OCI-LY7 (cell line): ENCODE measurements at regions not wholly inside any gene's neighbourhood (a gene's known extent, or its start where the extent isn't known, plus 50 kb on each side); places are given as distances from the start of the nearest gene placed in this dataset.

Experiments used
- BruUV-seq: library from RNA; stranded (reverse); fragments of 400-500 nt; replicated peaks from 2 replicates; lab custom pipeline; 2021; lab: Mats Ljungman, UMichigan
- CTCF ChIA-PET: fragments of 300-600 bp; sonication (Branson Sonifier 250); formaldehyde crosslinking; loops from one replicate; lab custom pipeline; 2022; ENCODE audit warnings: antibody characterized with exemption; ENCODE audit not compliant: unreplicated experiment; lab: Charles Lee
- POLR2A ChIA-PET: fragments of 300-600 bp; sonication (Branson Sonifier 250); formaldehyde crosslinking; loops from one replicate; lab custom pipeline; 2022; ENCODE audit warnings: antibody characterized with exemption; lab: Charles Lee
- DNase-seq: peaks from one replicate; pipeline ENCODE4 v3.0.0-alpha.2; 2015; ENCODE audit warnings: low spot score
- H2AFZ ChIP-seq: fragments of 200-600 bp; sonication (generic), shearing (Covaris generic); 2 replicates; pipeline ENCODE4 v1.6.1; 2014; ENCODE audit warnings: mild to moderate bottlenecking, antibody characterized with exemption, low read length, moderate library complexity
- H3K27ac ChIP-seq: fragments of 200-600 bp; sonication (generic); 2 replicates; pipeline ENCODE4 v1.5.1; 2014; ENCODE audit warnings: mixed run types, low read depth, mild to moderate bottlenecking, moderate library complexity, low read length, inconsistent platforms; ENCODE audit not compliant: poor library complexity, severe bottlenecking
- H3K36me3 ChIP-seq: fragments of 200-600 bp; sonication (generic); 2 replicates; pipeline ENCODE4 v1.6.1; 2014; ENCODE audit warnings: mild to moderate bottlenecking, antibody characterized with exemption, low read length, moderate library complexity, mixed read lengths; ENCODE audit not compliant: insufficient read depth
- H3K4me1 ChIP-seq: fragments of 200-600 bp; sonication (generic); 2 replicates; pipeline ENCODE4 v1.5.1; 2014; ENCODE audit warnings: mild to moderate bottlenecking, low read length; ENCODE audit not compliant: insufficient read depth, poor library complexity, severe bottlenecking
- H3K4me2 ChIP-seq: fragments of 200-600 bp; sonication (generic); 2 replicates; pipeline ENCODE4 v1.6.1; 2014; ENCODE audit warnings: mild to moderate bottlenecking, low read length
- H3K4me3 ChIP-seq: fragments of 200-600 bp; sonication (generic); 2 replicates; pipeline ENCODE4 v1.5.1; 2014; ENCODE audit warnings: mild to moderate bottlenecking, low read depth, low read length; ENCODE audit not compliant: poor library complexity, severe bottlenecking
- H3K79me2 ChIP-seq: fragments of 200-600 bp; sonication (generic); 2 replicates; pipeline ENCODE4 v1.6.1; 2016; ENCODE audit warnings: low read depth, mild to moderate bottlenecking, low read length, moderate library complexity, mixed read lengths; ENCODE audit not compliant: insufficient read depth
- H3K9me2 ChIP-seq: fragments of 200-600 bp; sonication (generic); 2 replicates; pipeline ENCODE4 v1.6.1; 2016; ENCODE audit warnings: mild to moderate bottlenecking, low read length, mixed read lengths; ENCODE audit not compliant: insufficient read depth
- H3K9me3 ChIP-seq: fragments of 200-600 bp; sonication (generic); 2 replicates; pipeline ENCODE4 v1.6.1; 2014; ENCODE audit warnings: mild to moderate bottlenecking, mixed run types, low read length, mixed read lengths
- H4K20me1 ChIP-seq: fragments of 200-600 bp; sonication (generic); 2 replicates; pipeline ENCODE4 v1.6.1; 2014; ENCODE audit warnings: mild to moderate bottlenecking, antibody characterized with exemption, low read length, moderate library complexity, mixed read lengths; ENCODE audit not compliant: insufficient read depth
- CTCF ChIP-seq: fragments of 200-600 bp; sonication (generic); conservative IDR thresholded peaks from 2 replicates; pipeline ENCODE4 v1.5.1; 2014; ENCODE audit warnings: mild to moderate bottlenecking, antibody characterized with exemption, low read length, moderate library complexity, mixed read lengths
- EZH2phosphoT487 ChIP-seq: fragments of 200-600 bp; sonication (generic); IDR thresholded peaks from 2 replicates; pipeline ENCODE4 v1.6.1; 2018; ENCODE audit warnings: low read depth, borderline replicate concordance, mild to moderate bottlenecking, mixed run types, antibody characterized with exemption, low read length, moderate library complexity, mixed read lengths
- intact Hi-C: fragments of 100-400 bp; cut with micrococcal nuclease; formaldehyde crosslinking; loops from one replicate; pipeline ENCODE4 v1.10.0; 2022; ENCODE audit not compliant: unreplicated experiment

DNA sequence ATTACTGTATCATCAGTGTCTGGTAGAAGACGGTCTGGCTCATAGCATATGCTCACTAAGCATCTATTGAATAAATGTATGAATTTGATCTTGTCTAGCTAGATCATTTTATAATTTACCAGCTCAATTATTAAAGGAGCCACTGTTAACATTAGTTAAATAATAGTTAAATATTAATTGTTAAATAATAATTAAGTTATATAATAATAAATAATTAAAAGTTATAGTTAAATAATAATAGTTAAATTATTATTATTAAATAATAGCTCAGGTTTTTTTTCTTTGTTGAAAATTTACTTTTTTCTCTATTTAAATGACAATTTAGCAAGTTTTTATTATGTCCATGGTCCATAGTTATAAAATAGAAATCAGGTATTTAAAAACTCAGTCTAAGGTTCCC is 274.4 kb downstream of the OXSM start:
- BruUV-seq = no TSS peak

DNA sequence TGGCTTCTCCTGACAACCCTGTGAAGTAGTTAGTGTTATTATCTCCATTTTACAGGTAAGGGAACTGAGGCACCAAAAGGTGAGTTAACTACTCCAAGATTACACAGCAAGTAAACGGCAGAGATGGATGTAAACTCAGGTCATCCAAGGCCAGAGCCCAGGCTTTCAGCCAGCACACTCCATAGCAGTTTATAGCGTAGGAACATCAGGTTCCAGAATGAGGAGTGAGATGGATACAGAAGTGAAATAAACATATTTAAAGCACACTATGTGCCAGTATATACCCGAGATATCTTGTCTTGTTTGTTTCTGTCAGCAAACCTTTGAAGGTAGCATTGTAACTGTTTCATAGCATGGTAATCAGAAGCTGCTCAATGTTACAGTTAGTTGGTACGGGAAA is 279.0 kb downstream of the OXSM start:
- Histone ChIP-seq H3K4me1 (no peaks in the 10 kb centered on the region), H3K4me3 (no peak overlapping the region), H3K4me2 (no peak overlapping the region), H3K27ac (no peak overlapping the region), H4K20me1 (no peaks in the 10 kb centered on the region), H3K36me3 (no peaks in the 10 kb centered on the region), H3K79me2 (no peaks in the 10 kb centered on the region), H2AFZ (no peak overlapping the region), H3K9me3 (no peaks in the 10 kb centered on the region), H3K9me2 (no peaks in the 10 kb centered on the region)
- intact Hi-C loops = no loop called here
- no peak for DNase-seq
- POLR2A ChIA-PET = interaction anchor here (0.6 to 0.7 kb wide), 2 partner anchors 1154 to 1721 kb away, joined by 3 to 4 read pairs; no protein-coding TSS in a partner anchor
- TF ChIP-seq CTCF (no peak), EZH2phosphoT487 (no peak)
- no TSS peak for BruUV-seq
- CTCF ChIA-PET = no interaction called here

More for the DNA sequence above, 274.4 kb downstream of the OXSM start:
- H4K20me1 ChIP-seq = no peaks in the 10 kb centered on the region
- no peaks in the 10 kb centered on the region for H3K79me2 ChIP-seq
- no peak for DNase-seq
- POLR2A ChIA-PET = interaction anchor here (0.5 to 1.0 kb wide), 4 partner anchors 12 to 1131 kb away, joined by 3 to 4 read pairs (median 3); no protein-coding TSS in a partner anchor
- H3K4me1 ChIP-seq = no peaks in the 10 kb centered on the region
- no peaks in the 10 kb centered on the region for H3K36me3 ChIP-seq
- H3K9me2 ChIP-seq = no peaks in the 10 kb centered on the region
- H3K4me3 ChIP-seq = no peak overlapping the region
- no peaks in the 10 kb centered on the region for H3K9me3 ChIP-seq
- no peak overlapping the region for H3K27ac ChIP-seq
- no peak overlapping the region for H2AFZ ChIP-seq
- no peak for TF ChIP-seq EZH2phosphoT487
- TF ChIP-seq CTCF = no peak
- CTCF ChIA-PET = no interaction called here
- intact Hi-C loops = no loop called here
- H3K4me2 ChIP-seq = no peak overlapping the region

DNA sequence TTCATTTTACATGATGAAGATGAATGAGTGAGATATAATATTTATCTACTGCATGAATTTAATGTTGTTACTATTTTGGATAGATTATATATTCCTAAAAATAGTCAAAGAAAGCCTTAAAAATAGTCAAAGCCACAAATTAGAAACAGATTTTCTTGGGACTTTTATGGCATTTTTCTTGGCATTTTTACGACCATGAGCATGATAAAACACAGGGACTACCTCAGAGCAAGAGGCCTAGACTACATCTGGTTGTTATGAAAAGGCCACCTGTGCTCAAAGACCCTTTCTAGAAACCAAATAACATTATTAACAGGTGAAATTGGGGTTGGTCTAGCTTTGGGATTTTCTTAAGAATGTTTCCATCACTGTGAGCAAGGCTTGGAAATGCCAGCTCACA is 281.0 kb downstream of the OXSM start:
- Histone ChIP-seq H3K4me3 (no peak overlapping the region), H3K9me3 (no peaks in the 10 kb centered on the region), H3K36me3 (no peaks in the 10 kb centered on the region), H2AFZ (no peak overlapping the region), H3K4me2 (no peak overlapping the region), H3K9me2 (no peaks in the 10 kb centered on the region), H3K79me2 (no peaks in the 10 kb centered on the region), H3K4me1 (no peaks in the 10 kb centered on the region), H4K20me1 (no peaks in the 10 kb centered on the region), H3K27ac (no peak overlapping the region)
- ChIA-PET CTCF (no interaction called here), POLR2A (no interaction called here)
- no TSS peak for BruUV-seq
- no peak for DNase-seq
- TF ChIP-seq CTCF (no peak), EZH2phosphoT487 (no peak)
- intact Hi-C loops = no loop called here
